ENCODE measurements at regions not wholly inside any gene's neighbourhood (a gene's known extent, or its start where the extent isn't known, plus 50 kb on each side); places are given as distances from the start of the nearest gene placed in this dataset.

- Histone ChIP-seq H2AFZ (peak overlapping the region; percentile 11; the same call in 1 of the 2 replicates), H3K36me3 (ENCODE audit: insufficient read depth) (no peaks in the 10 kb centered on the region), H3K27me3 (ENCODE audit: insufficient read depth) (no peaks in the 10 kb centered on the region), H3K4me1 (ENCODE audit: insufficient read depth) (no peaks in the 10 kb centered on the region), H3K79me2 (replicated peaks; ENCODE audit: insufficient read depth) (no peaks in the 10 kb centered on the region), H3K4me2 (no peak overlapping the region), H4K20me1 (replicated peaks; ENCODE audit: insufficient read depth) (no peaks in the 10 kb centered on the region), H3K4me3 (no peak overlapping the region), H3K27ac (ENCODE audit: low read depth) (no peak overlapping the region), H3K9me2 (ENCODE audit: insufficient read depth) (no peaks in the 10 kb centered on the region), H3F3A (replicated peaks; ENCODE audit: low read depth) (no peaks in the 10 kb centered on the region)
- Mint-ChIP-seq H3K36me3 (ENCODE audit: low read depth) (no peaks in the 10 kb centered on the region), H3K4me1 (peaks cover 4% of the 10 kb centered on the region), H3K4me3 (no peak overlapping the region), H3K27ac (no peak overlapping the region), H3K27me3 (ENCODE audit: insufficient read depth, low read depth, poor library complexity) (no peaks in the 10 kb centered on the region), H3K9me3 (0 out of 3 replicates have a peak, but pooled peaks cover 2% of the 10 kb centered on the region)
- DNase-seq (ENCODE audit: low spot score) (peak; percentile 10), ATAC-seq (peak; percentile 73)
- TF ChIP-seq NANOG (IDR thresholded peaks at IDR 0.05; ENCODE audit: borderline replicate concordance) (no peak), ZNF331 (CRISPR knock-in tag; IDR thresholded peaks at IDR 0.05; ENCODE audit: low read depth) (no peak), EZH2phosphoT487 (IDR thresholded peaks at IDR 0.05; ENCODE audit: unreplicated experiment) (no peak), CREB1 (CRISPR knock-in tag; IDR thresholded peaks at IDR 0.05; ENCODE audit: low read depth) (no peak), REST (IDR thresholded peaks at IDR 0.05; ENCODE audit: unreplicated experiment) (no peak), STAT1 (IDR thresholded peaks at IDR 0.05; ENCODE audit: unreplicated experiment) (no peak), JUNB (IDR thresholded peaks at IDR 0.05; ENCODE audit: unreplicated experiment) (no peak), POLR2AphosphoS5 (IDR thresholded peaks at IDR 0.05; ENCODE audit: low read depth) (no peak), EZH2 (IDR thresholded peaks at IDR 0.05; ENCODE audit: low read depth, unreplicated experiment) (no peak), ZNF114 (CRISPR knock-in tag; IDR thresholded peaks at IDR 0.05) (no peak), ETS1 (IDR thresholded peaks at IDR 0.05) (no peak)
- TF ChIP-seq, protein P1, sequence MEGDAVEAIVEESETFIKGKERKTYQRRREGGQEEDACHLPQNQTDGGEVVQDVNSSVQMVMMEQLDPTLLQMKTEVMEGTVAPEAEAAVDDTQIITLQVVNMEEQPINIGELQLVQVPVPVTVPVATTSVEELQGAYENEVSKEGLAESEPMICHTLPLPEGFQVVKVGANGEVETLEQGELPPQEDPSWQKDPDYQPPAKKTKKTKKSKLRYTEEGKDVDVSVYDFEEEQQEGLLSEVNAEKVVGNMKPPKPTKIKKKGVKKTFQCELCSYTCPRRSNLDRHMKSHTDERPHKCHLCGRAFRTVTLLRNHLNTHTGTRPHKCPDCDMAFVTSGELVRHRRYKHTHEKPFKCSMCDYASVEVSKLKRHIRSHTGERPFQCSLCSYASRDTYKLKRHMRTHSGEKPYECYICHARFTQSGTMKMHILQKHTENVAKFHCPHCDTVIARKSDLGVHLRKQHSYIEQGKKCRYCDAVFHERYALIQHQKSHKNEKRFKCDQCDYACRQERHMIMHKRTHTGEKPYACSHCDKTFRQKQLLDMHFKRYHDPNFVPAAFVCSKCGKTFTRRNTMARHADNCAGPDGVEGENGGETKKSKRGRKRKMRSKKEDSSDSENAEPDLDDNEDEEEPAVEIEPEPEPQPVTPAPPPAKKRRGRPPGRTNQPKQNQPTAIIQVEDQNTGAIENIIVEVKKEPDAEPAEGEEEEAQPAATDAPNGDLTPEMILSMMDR (conservative IDR thresholded peaks at IDR 0.05; ENCODE audit: low read depth in 2 of 2): no peak
Measured at GRCh38 chr3:20904671-20905070, 718.7 kb upstream of the SGO1 start.
